Gastrocnemius medialis (tissue), 4 donors: ENCODE measurements at regions not wholly inside any gene's neighbourhood (a gene's known extent, or its start where the extent isn't known, plus 50 kb on each side); places are given as distances from the start of the nearest gene placed in this dataset.

Experiments used
- POLR2A ChIP-seq, 2 donors: fragments of 450-650 bp; IDR thresholded peaks; one replicate each; pipeline ENCODE4 v1.6.1; 2017; ENCODE audit warnings: antibody characterized with exemption in 2 of 2, mild to moderate bottlenecking in 2 of 2, moderate library complexity in 2 of 2
- TF ChIP-seq, protein P1 (sequence below), 5 experiments: fragments of 450-650 bp in 3 of 5; fragments of 200-600 bp in 2 of 5; sonication (generic) in 2 of 5; IDR thresholded peaks in 4 of 5; conservative IDR thresholded peaks in 1 of 5; 1 replicate in 4 of 5; 2 replicates in 1 of 5; pipeline ENCODE4 v1.5.1; 2016 to 2019; ENCODE audit warnings: antibody characterized with exemption in 5 of 5, mild to moderate bottlenecking in 3 of 5, moderate library complexity in 3 of 5

DNA sequence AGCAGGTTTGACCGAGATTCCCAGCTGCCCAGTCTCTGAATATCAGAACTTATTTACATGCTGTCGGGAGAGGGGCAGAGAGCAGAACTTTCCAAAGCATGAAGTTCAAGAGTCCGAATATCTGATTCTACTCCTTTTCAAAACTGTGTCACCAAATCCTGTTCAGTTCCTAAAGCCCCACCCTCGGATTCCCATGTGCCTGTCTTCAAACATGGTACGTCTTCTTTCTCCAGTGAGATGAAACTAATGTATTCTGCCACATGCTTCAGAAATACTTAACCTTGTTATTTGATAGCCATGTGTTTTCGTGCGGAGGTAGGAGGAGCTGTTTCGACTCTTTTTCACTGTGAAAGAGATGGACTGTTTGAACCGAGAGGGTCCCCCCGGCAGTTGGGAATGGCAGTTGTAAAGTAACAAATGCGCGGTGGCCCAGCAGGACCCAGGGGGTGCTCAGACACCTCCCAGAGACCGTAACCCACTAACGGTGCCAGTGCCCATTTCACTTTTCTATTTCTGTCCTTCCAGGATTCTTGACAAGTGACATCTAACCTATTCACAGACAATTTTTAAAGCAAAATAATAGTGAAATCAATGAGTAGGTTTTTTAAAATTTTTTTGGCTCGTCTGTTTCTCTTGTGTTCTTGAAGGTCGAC lies 67.2 kb downstream of the ZBTB18 start:
- TF ChIP-seq POLR2A (IDR thresholded peaks at IDR 0.05): no peak
- TF ChIP-seq, protein P1, sequence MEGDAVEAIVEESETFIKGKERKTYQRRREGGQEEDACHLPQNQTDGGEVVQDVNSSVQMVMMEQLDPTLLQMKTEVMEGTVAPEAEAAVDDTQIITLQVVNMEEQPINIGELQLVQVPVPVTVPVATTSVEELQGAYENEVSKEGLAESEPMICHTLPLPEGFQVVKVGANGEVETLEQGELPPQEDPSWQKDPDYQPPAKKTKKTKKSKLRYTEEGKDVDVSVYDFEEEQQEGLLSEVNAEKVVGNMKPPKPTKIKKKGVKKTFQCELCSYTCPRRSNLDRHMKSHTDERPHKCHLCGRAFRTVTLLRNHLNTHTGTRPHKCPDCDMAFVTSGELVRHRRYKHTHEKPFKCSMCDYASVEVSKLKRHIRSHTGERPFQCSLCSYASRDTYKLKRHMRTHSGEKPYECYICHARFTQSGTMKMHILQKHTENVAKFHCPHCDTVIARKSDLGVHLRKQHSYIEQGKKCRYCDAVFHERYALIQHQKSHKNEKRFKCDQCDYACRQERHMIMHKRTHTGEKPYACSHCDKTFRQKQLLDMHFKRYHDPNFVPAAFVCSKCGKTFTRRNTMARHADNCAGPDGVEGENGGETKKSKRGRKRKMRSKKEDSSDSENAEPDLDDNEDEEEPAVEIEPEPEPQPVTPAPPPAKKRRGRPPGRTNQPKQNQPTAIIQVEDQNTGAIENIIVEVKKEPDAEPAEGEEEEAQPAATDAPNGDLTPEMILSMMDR (IDR thresholded peaks at IDR 0.05 in 4 of 5, conservative IDR thresholded peaks at IDR 0.05 in 1 of 5): no peak
